ENCODE measurements at regions not wholly inside any gene's neighbourhood (a gene's known extent, or its start where the extent isn't known, plus 50 kb on each side); places are given as distances from the start of the nearest gene placed in this dataset.

- TF ChIP-seq REST (IDR thresholded peaks at IDR 0.05; ENCODE audit: low read depth) (no peak), ZBTB33 (IDR thresholded peaks at IDR 0.05; ENCODE audit: extremely low read depth, insufficient replicate concordance, low read length) (no peak), POLR2AphosphoS5 (IDR thresholded peaks at IDR 0.05; ENCODE audit: low read depth, low read length) (no peak), SIN3A (IDR thresholded peaks at IDR 0.05; ENCODE audit: low read depth) (no peak)
These were observed 797.8 kb downstream of the EFNB2 start (continued) for GRCh38 chr13:105737688-105738087.

DNA sequence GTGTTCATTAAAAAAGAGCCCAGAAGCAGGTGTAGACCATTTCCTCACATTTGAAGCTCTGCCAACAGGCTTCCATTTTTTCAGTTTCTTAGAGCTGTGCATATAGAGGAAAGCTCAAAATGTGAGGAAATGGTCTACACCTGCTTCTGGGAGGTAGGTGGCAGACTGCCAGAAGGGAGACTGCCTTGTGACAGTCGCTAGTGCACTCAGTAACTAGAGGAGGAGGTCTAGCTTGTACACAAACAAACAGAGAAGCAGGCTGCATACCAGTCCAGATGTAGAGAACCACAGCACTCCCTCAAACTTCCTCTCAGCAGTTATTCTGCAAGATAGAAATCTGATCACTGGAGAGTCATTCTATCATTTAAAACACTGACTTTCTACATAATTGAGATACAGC is 800.2 kb downstream of the EFNB2 start:
- no peak overlapping the region for H3K4me3 ChIP-seq (replicated peaks in 1 of 2; ENCODE audit: low read depth in 1 of 2, low read length in 2 of 2)
- ChIA-PET CTCF (no interaction called here), POLR2A (no interaction called here), RAD21 (ENCODE audit: low non-redundant PET in 1 of 2, low total read pairs in 2 of 2, uncharacterized antibody in 2 of 2, unreplicated experiment in 2 of 2) (no interaction called here)
- no peaks in the 10 kb centered on the region for H3K27me3 ChIP-seq (ENCODE audit: insufficient read depth, low read length)
- DNase-seq (ENCODE audit: low read depth, low spot score) = no peak
- no peaks in the 10 kb centered on the region for H3K36me3 ChIP-seq (ENCODE audit: control insufficient read depth in 1 of 2, insufficient read depth in 2 of 2, low read length in 2 of 2)
- intact Hi-C loops (cut with micrococcal nuclease) = no loop called here
- no peak for ATAC-seq
- H3K9me2 ChIP-seq (ENCODE audit: insufficient read depth) = no peaks in the 10 kb centered on the region; the same call in 1 of the 2 replicates
- H3K4me2 ChIP-seq (ENCODE audit: low read length) = no peak overlapping the region
- no peaks in the 10 kb centered on the region for H3K9me3 ChIP-seq (ENCODE audit: control insufficient read depth in 1 of 2, insufficient read depth in 1 of 2, low read depth in 1 of 2, low read length in 2 of 2)
- no peak overlapping the region for H2AFZ ChIP-seq (ENCODE audit: low read depth, low read length, poor library complexity, severe bottlenecking)
- no peaks in the 10 kb centered on the region for H4K20me1 ChIP-seq (ENCODE audit: insufficient read depth)
- H3K79me2 ChIP-seq (ENCODE audit: insufficient read depth, low read length) = no peaks in the 10 kb centered on the region
- TF ChIP-seq POLR2A (IDR thresholded peaks at IDR 0.05; ENCODE audit: borderline replicate concordance, extremely low read depth, insufficient read depth, insufficient read length) (no peak), ELF1 (IDR thresholded peaks at IDR 0.05; ENCODE audit: borderline replicate concordance, low read depth) (no peak), CBX3 (IDR thresholded peaks at IDR 0.05; ENCODE audit: low read depth) (no peak), JUND (IDR thresholded peaks at IDR 0.05) (no peak), RAD21 (IDR thresholded peaks at IDR 0.05; ENCODE audit: low read depth) (no peak), SIN3A (IDR thresholded peaks at IDR 0.05; ENCODE audit: low read depth) (no peak), EZH2phosphoT487 (IDR thresholded peaks at IDR 0.05; ENCODE audit: borderline replicate concordance) (no peak), ATF3 (IDR thresholded peaks at IDR 0.05) (no peak), TCF7L2 (IDR thresholded peaks at IDR 0.05; ENCODE audit: borderline replicate concordance, extremely low read depth, insufficient read depth, insufficient read length) (no peak), ZNF274 (IDR thresholded peaks at IDR 0.05; ENCODE audit: low read depth, low read length) (no peak), SP1 (IDR thresholded peaks at IDR 0.05; ENCODE audit: low read depth) (no peak), YY1 (IDR thresholded peaks at IDR 0.05; ENCODE audit: extremely low read depth, insufficient replicate concordance, low read depth, low read length) (no peak), FOSL1 (IDR thresholded peaks at IDR 0.05; ENCODE audit: low read depth) (no peak), SRF (IDR thresholded peaks at IDR 0.05; ENCODE audit: low read depth) (no peak), MAX (IDR thresholded peaks at IDR 0.05) (no peak), CEBPB (IDR thresholded peaks at IDR 0.05; ENCODE audit: low read depth) (no peak)
- TF ChIP-seq, protein P1, sequence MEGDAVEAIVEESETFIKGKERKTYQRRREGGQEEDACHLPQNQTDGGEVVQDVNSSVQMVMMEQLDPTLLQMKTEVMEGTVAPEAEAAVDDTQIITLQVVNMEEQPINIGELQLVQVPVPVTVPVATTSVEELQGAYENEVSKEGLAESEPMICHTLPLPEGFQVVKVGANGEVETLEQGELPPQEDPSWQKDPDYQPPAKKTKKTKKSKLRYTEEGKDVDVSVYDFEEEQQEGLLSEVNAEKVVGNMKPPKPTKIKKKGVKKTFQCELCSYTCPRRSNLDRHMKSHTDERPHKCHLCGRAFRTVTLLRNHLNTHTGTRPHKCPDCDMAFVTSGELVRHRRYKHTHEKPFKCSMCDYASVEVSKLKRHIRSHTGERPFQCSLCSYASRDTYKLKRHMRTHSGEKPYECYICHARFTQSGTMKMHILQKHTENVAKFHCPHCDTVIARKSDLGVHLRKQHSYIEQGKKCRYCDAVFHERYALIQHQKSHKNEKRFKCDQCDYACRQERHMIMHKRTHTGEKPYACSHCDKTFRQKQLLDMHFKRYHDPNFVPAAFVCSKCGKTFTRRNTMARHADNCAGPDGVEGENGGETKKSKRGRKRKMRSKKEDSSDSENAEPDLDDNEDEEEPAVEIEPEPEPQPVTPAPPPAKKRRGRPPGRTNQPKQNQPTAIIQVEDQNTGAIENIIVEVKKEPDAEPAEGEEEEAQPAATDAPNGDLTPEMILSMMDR (IDR thresholded peaks at IDR 0.05 in 2 of 3, conservative IDR thresholded peaks at IDR 0.05 in 1 of 3; ENCODE audit: borderline replicate concordance in 1 of 3, insufficient read depth in 1 of 3, low read depth in 2 of 3, low read length in 2 of 3) = no peak
- H3K27ac ChIP-seq (ENCODE audit: low read depth, low read length) = no peak overlapping the region
- no TSS peak for BruUV-seq (replicated peaks)
- no peaks in the 10 kb centered on the region for H3K4me1 ChIP-seq (ENCODE audit: control insufficient read depth in 1 of 2, insufficient read depth in 2 of 2, low read length in 2 of 2)
- H3K9ac ChIP-seq (ENCODE audit: low read length) = no peak overlapping the region

Measured in HCT116 (cell line).